ENCODE measurements at regions not wholly inside any gene's neighbourhood (a gene's known extent, or its start where the extent isn't known, plus 50 kb on each side); places are given as distances from the start of the nearest gene placed in this dataset.

DNA sequence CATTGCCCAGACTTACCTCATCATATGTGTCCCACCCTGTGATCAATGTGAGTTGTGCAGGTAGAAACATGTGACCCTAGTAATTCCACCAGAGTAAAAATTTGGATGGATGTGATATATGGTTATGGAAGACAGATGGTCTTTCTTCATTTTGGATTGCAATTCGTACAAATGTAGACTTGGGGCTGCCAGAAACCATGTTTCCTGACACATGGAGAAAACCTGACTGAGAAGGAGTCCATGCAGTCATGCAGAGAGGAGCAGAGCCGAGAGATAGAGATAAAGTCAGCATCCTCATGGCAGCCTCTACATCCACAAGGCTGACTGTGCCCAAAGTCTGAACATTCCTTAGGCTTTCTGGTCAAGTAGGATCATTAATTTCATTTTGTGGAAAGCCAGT is 678.1 kb upstream of the KIRREL3 start:
- no peaks in the 10 kb centered on the region for H3K36me3 Mint-ChIP-seq

DNA sequence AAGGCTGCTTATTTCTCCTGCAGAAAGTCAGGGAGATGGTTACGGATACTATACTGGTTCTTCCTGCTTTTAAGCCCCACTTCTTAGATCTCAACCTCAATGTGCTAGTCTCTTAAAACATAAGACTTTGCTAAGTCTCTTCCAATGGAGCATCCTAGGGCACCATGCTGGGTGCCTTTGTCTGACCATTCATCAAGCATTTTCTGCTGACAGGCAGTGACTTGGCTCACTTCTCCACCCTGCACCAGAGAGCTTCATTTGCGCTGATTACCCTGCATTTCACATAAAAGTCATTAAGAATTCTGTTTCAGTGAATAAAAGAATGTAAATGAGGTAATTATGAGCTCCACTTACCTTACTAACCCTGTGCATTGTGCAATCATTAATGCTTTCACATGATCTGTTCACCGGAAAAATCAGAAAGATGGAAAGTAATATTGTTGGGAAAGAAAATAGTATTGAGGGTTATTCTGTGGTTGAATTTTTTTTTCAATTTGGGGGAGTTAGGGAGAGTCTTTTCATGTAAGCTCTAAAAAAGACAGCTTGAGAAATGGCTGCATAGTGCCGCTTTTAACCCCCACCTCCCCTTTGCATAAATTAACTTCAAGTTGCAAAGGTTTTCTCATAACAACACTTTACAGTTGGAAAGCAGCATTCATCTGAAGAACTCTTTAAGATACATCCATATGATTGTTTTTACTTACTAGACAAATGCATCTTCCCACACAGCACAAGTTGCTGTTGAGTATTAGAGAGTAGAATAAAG is 677.3 kb upstream of the KIRREL3 start:
- H3K4me1 ChIP-seq (ENCODE audit: control insufficient read depth in 2 of 2, insufficient read depth in 2 of 2, low read length in 2 of 2) = no peaks in the 10 kb centered on the region
- Mint-ChIP-seq H3K27ac (no peak overlapping the region), H3K36me3 (no peaks in the 10 kb centered on the region), H3K4me3 (no peak overlapping the region), H3K4me1 (no peaks in the 10 kb centered on the region), H3K27me3 (peaks cover 0 to 14% (median 9%) of the 10 kb centered on the region in 5 donors), H3K9me3 (peaks cover 0 to 5% (median 1%) of the 10 kb centered on the region in 11 donors)
- DNase-seq (no peak), ATAC-seq (no peak)
- ChIA-PET POLR2A (no interaction called here), CTCF (no interaction called here)
- no peak overlapping the region for H3K27ac ChIP-seq (ENCODE audit: low read depth, low read length)
- H3K9me3 ChIP-seq (ENCODE audit: control insufficient read depth in 2 of 3, low read length in 3 of 3) = no peaks in the 10 kb centered on the region
- no peaks in the 10 kb centered on the region for H3K36me3 ChIP-seq (ENCODE audit: control insufficient read depth in 2 of 3, insufficient read depth in 3 of 3, low read length in 3 of 3)
- intact Hi-C loops (cut with micrococcal nuclease) = no loop called here
- no peak overlapping the region for H3K4me3 ChIP-seq (ENCODE audit: low read length)
- no peaks in the 10 kb centered on the region for H3K27me3 ChIP-seq (ENCODE audit: control insufficient read depth in 2 of 2, insufficient read depth in 2 of 2, low read length in 2 of 2)

More for the DNA sequence above, 678.1 kb upstream of the KIRREL3 start:
- intact Hi-C loops (cut with micrococcal nuclease) = no loop called here
- peaks cover 0 to 14% (median 9%) of the 10 kb centered on the region in 5 donors for H3K27me3 Mint-ChIP-seq
- ChIA-PET POLR2A (no interaction called here), CTCF (no interaction called here)
- no peak overlapping the region for H3K4me3 ChIP-seq (ENCODE audit: low read length)
- no peaks in the 10 kb centered on the region for H3K4me1 ChIP-seq (ENCODE audit: control insufficient read depth in 2 of 2, insufficient read depth in 2 of 2, low read length in 2 of 2)
- H3K36me3 ChIP-seq (ENCODE audit: control insufficient read depth in 2 of 3, insufficient read depth in 3 of 3, low read length in 3 of 3) = no peaks in the 10 kb centered on the region
- no peak overlapping the region for H3K4me3 Mint-ChIP-seq
- ATAC-seq (no peak), DNase-seq (no peak)
- no peak overlapping the region for H3K27ac Mint-ChIP-seq
- H3K27me3 ChIP-seq (ENCODE audit: control insufficient read depth in 2 of 2, insufficient read depth in 2 of 2, low read length in 2 of 2) = no peaks in the 10 kb centered on the region
- H3K9me3 Mint-ChIP-seq = peaks cover 0 to 5% (median 0%) of the 10 kb centered on the region in 11 donors
- no peaks in the 10 kb centered on the region for H3K9me3 ChIP-seq (ENCODE audit: control insufficient read depth in 2 of 3, low read length in 3 of 3)
- H3K27ac ChIP-seq (ENCODE audit: low read depth, low read length) = no peak overlapping the region
- no peaks in the 10 kb centered on the region for H3K4me1 Mint-ChIP-seq

DNA sequence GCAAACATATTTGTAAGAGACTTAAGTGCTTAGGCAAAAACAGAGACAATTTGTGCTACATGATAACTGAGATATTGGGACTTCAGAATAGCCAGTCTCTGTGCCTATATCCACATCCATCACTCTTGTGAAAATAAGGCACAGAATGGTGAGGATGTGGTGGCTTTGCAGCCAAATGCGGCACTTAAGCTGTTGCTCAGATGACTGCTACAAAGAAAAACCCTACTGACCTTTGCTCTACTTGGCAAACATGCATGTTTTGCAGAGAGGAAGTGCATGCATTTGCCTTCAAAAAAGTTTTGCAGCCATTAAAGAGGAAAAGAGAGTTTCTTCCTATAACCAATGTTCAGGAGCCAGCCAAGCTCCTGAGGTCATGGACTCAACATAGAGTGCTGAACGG is 675.0 kb upstream of the KIRREL3 start:
- DNase-seq = no peak
- H3K27ac ChIP-seq (ENCODE audit: low read depth, low read length) = no peak overlapping the region
- POLR2A ChIA-PET = no interaction called here

DNA sequence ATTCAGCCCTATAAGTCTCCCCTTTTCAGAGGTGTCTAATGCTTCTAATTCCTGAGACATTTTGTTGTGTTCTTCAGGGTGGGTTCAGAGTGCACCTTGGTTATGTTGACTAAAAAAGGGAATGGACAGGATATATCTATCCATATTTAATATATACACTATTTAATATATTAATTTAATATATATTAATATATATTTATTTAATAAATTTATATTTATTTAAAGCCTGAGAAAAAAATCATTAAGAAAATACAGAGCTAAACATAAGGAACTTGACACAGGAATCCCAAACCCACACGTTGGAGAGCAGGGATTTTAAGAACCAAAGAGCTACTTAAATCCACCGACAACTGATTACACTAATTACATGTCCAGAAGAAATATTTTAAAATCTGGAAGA is 674.2 kb upstream of the KIRREL3 start:
- H3K27me3 ChIP-seq (ENCODE audit: control insufficient read depth in 2 of 2, insufficient read depth in 2 of 2, low read length in 2 of 2) = no peaks in the 10 kb centered on the region
- no peaks in the 10 kb centered on the region for H3K36me3 Mint-ChIP-seq
- no peak overlapping the region for H3K27ac ChIP-seq (ENCODE audit: low read depth, low read length)
- ChIA-PET CTCF (no interaction called here), POLR2A (no interaction called here)
- intact Hi-C loops (cut with micrococcal nuclease) = no loop called here
- ATAC-seq = no peak
- H3K27ac Mint-ChIP-seq = no peak overlapping the region
- H3K4me1 ChIP-seq (ENCODE audit: control insufficient read depth in 2 of 2, insufficient read depth in 2 of 2, low read length in 2 of 2) = no peaks in the 10 kb centered on the region
- peaks cover 0 to 14% (median 9%) of the 10 kb centered on the region in 5 donors for H3K27me3 Mint-ChIP-seq
- no peaks in the 10 kb centered on the region for H3K9me3 ChIP-seq (ENCODE audit: control insufficient read depth in 2 of 3, low read length in 3 of 3)
- H3K36me3 ChIP-seq (ENCODE audit: control insufficient read depth in 2 of 3, insufficient read depth in 3 of 3, low read length in 3 of 3) = no peaks in the 10 kb centered on the region
- no peak for DNase-seq
- H3K4me1 Mint-ChIP-seq = no peaks in the 10 kb centered on the region
- no peak overlapping the region for H3K4me3 Mint-ChIP-seq
- peaks cover 0 to 6% (median 3%) of the 10 kb centered on the region in 11 donors for H3K9me3 Mint-ChIP-seq
- H3K4me3 ChIP-seq (ENCODE audit: low read length) = no peak overlapping the region

More for the DNA sequence above, 675.0 kb upstream of the KIRREL3 start:
- H3K9me3 Mint-ChIP-seq = peaks cover 0 to 6% (median 1%) of the 10 kb centered on the region in 11 donors
- no peaks in the 10 kb centered on the region for H3K36me3 ChIP-seq (ENCODE audit: control insufficient read depth in 2 of 3, insufficient read depth in 3 of 3, low read length in 3 of 3)
- H3K27me3 ChIP-seq (ENCODE audit: control insufficient read depth in 2 of 2, insufficient read depth in 2 of 2, low read length in 2 of 2) = no peaks in the 10 kb centered on the region
- no peak overlapping the region for H3K4me3 ChIP-seq (ENCODE audit: low read length)
- no peaks in the 10 kb centered on the region for H3K9me3 ChIP-seq (ENCODE audit: control insufficient read depth in 2 of 3, low read length in 3 of 3)
- H3K4me3 Mint-ChIP-seq = no peak overlapping the region
- ATAC-seq = no peak
- no peaks in the 10 kb centered on the region for H3K4me1 Mint-ChIP-seq
- no peak overlapping the region for H3K27ac Mint-ChIP-seq
- no peaks in the 10 kb centered on the region for H3K4me1 ChIP-seq (ENCODE audit: control insufficient read depth in 2 of 2, insufficient read depth in 2 of 2, low read length in 2 of 2)
- CTCF ChIA-PET = no interaction called here
- H3K27me3 Mint-ChIP-seq = peaks cover 0 to 14% (median 9%) of the 10 kb centered on the region in 5 donors
- intact Hi-C loops (cut with micrococcal nuclease) = no loop called here
- H3K36me3 Mint-ChIP-seq = no peaks in the 10 kb centered on the region

DNA sequence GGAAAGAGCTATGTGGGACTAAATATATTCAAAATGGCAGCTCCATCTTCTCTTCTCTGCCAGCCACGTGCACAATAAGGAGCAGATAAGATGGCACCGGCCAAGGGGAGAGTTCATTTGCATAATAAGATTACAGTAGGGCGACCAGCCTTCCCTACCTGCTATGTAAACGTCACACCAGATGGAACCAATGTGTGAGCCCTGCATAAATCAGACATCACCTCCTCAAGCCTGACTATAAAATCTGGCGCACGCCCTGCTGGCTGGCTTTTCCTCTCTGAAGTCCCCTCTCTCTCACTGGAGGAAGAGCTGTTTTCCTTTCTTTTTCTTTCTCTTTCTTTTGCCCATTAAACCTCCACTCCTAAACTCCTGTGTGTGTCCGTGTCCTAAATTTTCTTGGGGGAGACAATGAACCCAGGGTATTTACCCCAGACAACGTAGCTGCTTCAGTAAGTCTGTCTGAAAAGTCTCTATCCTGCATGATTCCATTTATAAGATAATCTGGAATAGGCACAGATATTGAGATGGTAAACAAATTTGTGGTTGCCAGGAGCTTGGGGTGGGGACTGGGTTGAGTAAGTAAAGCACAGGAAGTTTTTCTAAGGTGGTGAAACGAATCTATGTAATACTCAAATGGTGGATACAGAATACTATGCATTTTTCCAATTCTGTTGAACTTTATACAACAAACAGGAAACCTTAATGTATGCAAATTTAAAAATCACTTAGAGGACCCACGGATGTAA is 670.0 kb upstream of the KIRREL3 start:
- CTCF ChIA-PET = no interaction called here
- no peak for ATAC-seq
- no peak overlapping the region for H3K4me3 ChIP-seq (ENCODE audit: low read length)
- intact Hi-C loops (cut with micrococcal nuclease) = no loop called here
- H3K4me3 Mint-ChIP-seq = no peak overlapping the region
- no peaks in the 10 kb centered on the region for H3K9me3 ChIP-seq (ENCODE audit: control insufficient read depth in 2 of 3, low read length in 3 of 3)
- H3K9me3 Mint-ChIP-seq = peaks cover 3 to 14% (median 6%) of the 10 kb centered on the region in 11 donors
- peaks cover 0 to 7% (median 0%) of the 10 kb centered on the region in 5 donors for H3K36me3 Mint-ChIP-seq
- DNase-seq = no peak
- peaks cover 0 to 5% (median 2%) of the 10 kb centered on the region in 5 donors for H3K27me3 Mint-ChIP-seq
- H3K27ac ChIP-seq (ENCODE audit: low read depth, low read length) = no peak overlapping the region
- H3K27ac Mint-ChIP-seq = no peak overlapping the region
- H3K27me3 ChIP-seq (ENCODE audit: control insufficient read depth in 2 of 2, insufficient read depth in 2 of 2, low read length in 2 of 2) = no peaks in the 10 kb centered on the region
- no peaks in the 10 kb centered on the region for H3K36me3 ChIP-seq (ENCODE audit: control insufficient read depth in 2 of 3, insufficient read depth in 3 of 3, low read length in 3 of 3)
- H3K4me1 ChIP-seq (ENCODE audit: control insufficient read depth in 2 of 2, insufficient read depth in 2 of 2, low read length in 2 of 2) = no peaks in the 10 kb centered on the region
- POLR2A ChIA-PET = no interaction called here
- no peaks in the 10 kb centered on the region for H3K4me1 Mint-ChIP-seq

DNA sequence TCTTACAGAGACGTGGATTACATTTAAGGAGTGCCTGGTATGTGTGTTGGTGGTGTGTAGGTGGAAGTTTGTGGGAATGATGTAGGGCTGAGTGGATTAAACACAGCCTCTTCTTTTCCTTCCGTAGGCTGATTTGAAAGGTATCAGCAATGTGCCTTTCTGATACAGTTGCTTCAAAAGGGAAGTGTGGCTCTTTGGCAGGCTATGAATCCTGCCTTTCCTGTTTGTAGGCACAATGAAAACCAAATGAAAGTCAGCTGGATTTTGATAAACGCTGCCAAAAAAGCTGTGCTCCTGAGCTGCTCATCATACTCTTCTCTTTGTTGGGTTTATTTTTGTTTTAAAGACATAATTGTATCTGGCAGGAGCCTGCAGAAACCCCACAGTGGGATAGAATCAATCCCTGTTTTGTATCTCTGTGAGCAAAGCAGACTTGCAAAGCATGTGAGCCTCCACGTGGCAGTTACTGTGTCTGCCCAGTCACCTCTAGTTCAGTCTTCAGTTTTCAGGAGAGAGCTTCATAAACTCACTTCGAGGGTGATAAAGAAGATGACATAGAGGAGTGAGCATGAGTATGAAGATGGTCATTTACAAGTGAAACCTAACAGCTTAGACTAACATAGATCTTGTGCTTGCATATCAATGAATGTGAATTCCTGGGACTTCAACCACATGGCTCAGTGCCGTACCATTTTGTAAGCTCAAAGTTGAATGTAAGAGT is 655.7 kb upstream of the KIRREL3 start:
- no peak for DNase-seq
- Mint-ChIP-seq H3K27me3 (peaks cover 0 to 5% (median 0%) of the 10 kb centered on the region in 5 donors), H3K4me3 (no peak overlapping the region), H3K4me1 (peaks cover 0 to 2% (median 0%) of the 10 kb centered on the region in 7 donors), H3K36me3 (no peaks in the 10 kb centered on the region), H3K9me3 (peaks cover 0 to 8% (median 2%) of the 10 kb centered on the region in 11 donors), H3K27ac (no peak overlapping the region)
- Histone ChIP-seq H3K9me3 (ENCODE audit: control insufficient read depth in 2 of 3, low read length in 3 of 3) (peaks cover 0 to 4% (median 0%) of the 10 kb centered on the region in 3 experiments), H3K36me3 (ENCODE audit: control insufficient read depth in 2 of 3, insufficient read depth in 3 of 3, low read length in 3 of 3) (no peaks in the 10 kb centered on the region), H3K4me1 (ENCODE audit: control insufficient read depth in 2 of 2, insufficient read depth in 2 of 2, low read length in 2 of 2) (no peaks in the 10 kb centered on the region), H3K27me3 (ENCODE audit: control insufficient read depth in 2 of 2, insufficient read depth in 2 of 2, low read length in 2 of 2) (no peaks in the 10 kb centered on the region), H3K4me3 (ENCODE audit: low read length) (no peak overlapping the region), H3K27ac (ENCODE audit: low read depth, low read length) (no peak overlapping the region)
- intact Hi-C loops (cut with micrococcal nuclease) = no loop called here
- no peak for ATAC-seq
- ChIA-PET POLR2A (no interaction called here), CTCF (no interaction called here)

Data from naive thymus-derived CD4-positive, alpha-beta T cell (primary cell).